ENCODE measurements at regions not wholly inside any gene's neighbourhood (a gene's known extent, or its start where the extent isn't known, plus 50 kb on each side); places are given as distances from the start of the nearest gene placed in this dataset.
"Not testable (repeated sequence)": the region's sequence is repeated elsewhere in the genome, so short reads cannot be mapped to it uniquely, and the experiment has no call there.

DNA sequence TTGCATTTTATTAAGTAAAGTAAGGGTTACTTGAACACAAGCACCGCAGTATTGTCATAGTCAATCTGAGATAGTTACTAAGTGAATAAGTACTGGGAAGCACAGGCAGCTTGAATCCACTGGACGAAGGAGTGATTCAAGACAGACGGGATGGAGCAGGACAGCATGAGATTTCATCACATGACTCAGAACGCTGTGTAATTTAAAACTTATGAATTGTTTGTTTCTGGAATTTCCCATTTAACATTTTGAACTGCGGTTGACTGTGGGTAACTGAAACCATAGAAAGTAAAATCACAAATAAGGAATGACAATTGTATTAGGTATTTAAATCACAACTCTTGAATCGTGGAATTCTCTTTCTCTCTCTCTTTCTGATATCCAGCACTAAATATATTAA is 1630.4 kb upstream of the SEL1L start:
- no peak for DNase-seq (ENCODE audit: low read depth, low spot score)

DNA sequence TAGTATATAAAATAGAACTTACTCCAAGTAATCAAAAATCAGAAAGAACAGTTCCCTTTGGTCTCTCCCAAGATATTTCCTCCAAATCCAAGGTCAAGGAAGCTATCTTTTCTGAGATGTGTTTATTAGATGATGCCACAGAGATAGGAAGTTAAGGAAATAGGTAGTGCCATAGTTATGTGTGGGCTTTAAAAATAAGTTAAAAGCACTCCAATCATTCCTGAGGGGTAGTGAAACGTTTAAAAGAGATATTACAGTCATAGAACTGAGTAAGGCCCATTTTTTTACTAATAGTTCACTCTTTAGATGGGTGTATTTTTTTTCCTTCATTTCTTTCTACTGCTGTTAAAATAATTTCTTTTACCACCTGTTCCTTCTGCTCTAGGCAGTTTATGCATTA is 1630.9 kb upstream of the SEL1L start:
- DNase-seq (ENCODE audit: low read depth, low spot score): no peak

DNA sequence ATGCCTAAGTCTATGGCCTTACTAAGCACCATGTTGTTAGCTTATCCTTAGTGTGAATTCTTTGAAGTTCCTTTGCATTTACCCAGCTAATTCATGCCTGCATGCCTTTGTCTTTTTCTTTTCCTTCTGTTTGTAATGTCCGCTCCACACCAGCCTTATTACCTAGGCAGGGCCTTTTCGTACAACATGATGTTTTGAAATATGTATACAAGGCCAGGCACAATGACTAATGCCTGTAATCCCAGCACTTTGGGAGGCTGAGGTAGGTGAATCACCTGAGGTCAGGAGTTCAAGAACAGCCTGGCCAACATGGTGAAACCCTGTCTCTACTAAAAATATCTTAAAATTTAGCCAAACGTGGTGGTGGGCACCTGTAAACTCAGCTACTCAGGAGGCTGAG is 1636.5 kb upstream of the SEL1L start:
- no peak for DNase-seq (ENCODE audit: low read depth, low spot score)

GRCh38 chr14:83171761-83172160 is 1638.1 kb upstream of the SEL1L start:
- DNase-seq (ENCODE audit: low read depth, low spot score): no peak

DNA sequence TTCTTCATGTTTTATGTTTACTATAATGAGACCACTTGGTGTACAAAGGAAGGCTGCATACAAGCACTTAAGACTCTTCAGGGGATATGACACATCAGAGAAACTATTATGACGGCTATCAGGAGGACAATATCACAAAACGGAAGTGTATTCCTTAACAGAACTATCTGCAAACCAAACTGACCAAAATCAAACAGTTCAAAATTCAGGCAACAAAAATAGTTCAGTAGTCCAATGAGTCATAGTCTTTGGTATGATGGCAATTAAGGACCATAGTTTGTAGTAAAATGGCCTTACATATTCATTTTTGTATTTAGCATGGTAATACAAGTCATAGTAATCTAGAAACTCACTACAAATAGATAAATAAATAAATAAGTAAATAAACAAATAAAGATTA is 1638.7 kb upstream of the SEL1L start:
- no peak for DNase-seq (ENCODE audit: low read depth, low spot score)

- DNase-seq (ENCODE audit: low read depth, low spot score): no peak
These were observed 1640.0 kb upstream of the SEL1L start for GRCh38 chr14:83173687-83174086.

- DNase-seq (ENCODE audit: low read depth, low spot score): no peak
These were observed 1650.9 kb upstream of the SEL1L start for GRCh38 chr14:83184531-83184930.

- DNase-seq (ENCODE audit: low read depth, low spot score): not testable (repeated sequence)
These were observed 1654.7 kb upstream of the SEL1L start for GRCh38 chr14:83188311-83188710.

DNA sequence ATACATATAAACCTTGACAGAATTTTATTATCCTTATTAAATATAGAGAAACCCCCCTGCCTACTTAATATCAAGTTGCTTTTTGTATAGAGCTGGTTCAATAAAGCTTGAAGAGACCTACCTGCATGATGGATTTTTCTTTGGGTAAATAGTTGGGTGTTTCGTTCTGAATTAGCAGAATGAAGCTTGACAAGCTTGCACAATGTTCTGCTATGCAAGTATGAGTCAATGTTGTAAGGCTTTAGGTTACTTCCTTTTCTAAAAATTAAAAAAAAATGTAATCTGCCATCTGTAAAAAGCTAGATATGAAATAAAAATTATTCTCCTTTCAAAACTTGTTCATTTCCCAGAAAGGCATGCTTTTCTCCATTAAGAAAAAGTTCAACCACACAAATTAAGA is 1662.6 kb upstream of the SEL1L start:
- DNase-seq (ENCODE audit: low read depth, low spot score): no peak

DNA sequence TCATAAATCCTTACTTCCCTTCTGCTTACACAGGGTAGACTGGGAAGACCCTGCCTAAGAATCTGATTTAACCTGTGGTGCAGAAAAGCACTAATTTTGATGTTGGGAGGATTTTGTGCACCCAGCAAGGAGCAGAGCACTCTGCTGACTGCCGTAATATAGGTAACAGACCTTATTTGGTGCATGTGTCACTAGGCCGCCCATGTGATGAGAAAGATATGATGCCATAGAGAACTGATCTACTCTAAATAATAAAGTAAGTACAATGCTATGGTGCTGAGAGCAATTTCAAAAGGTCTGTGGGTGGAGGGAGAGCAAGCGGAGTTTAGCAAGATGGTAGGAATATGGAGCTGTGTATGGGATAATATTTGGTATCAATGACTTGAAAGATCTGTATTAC is 1663.6 kb upstream of the SEL1L start:
- no peak for DNase-seq (ENCODE audit: low read depth, low spot score)

DNA sequence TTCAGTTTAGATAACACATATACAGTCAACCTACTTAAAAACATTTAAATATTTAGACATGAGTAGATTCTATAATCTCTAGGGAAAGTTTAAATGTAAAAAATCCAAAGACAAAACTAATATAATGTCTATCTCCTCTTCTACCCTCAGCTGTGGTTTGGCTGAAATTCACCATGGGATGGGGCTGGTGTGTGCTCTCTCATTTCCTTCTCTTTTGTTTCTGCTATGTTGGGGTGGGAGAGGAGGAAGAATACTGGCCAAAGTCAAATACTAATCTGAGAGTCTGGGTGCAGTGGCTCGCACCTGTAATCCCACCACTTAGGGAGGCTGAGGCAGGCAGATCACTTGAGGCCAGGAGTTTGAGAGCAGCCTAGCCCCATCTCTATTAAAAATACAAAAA is 1673.9 kb upstream of the SEL1L start:
- no peak for DNase-seq (ENCODE audit: low read depth, low spot score)

DNA sequence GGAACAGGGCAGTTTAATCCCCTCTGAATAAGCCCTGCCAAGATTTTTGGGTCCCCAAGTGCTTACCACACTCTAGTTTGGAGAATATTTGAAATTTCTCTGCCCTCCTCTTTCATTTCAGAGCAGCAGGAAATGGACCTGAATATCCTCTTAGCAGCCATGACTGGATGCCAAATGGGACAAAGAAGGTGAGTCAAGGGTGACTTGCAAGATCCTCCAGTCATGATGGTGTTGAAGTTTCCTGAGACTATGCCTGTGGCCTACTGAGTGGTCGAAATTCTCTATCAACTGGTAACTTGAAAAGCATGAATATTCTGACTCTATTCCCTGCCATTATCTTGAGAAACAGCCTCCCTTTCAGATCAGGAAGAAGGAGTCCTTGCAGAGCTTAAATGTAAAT is 1674.7 kb upstream of the SEL1L start:
- DNase-seq (ENCODE audit: low read depth, low spot score): no peak

DNA sequence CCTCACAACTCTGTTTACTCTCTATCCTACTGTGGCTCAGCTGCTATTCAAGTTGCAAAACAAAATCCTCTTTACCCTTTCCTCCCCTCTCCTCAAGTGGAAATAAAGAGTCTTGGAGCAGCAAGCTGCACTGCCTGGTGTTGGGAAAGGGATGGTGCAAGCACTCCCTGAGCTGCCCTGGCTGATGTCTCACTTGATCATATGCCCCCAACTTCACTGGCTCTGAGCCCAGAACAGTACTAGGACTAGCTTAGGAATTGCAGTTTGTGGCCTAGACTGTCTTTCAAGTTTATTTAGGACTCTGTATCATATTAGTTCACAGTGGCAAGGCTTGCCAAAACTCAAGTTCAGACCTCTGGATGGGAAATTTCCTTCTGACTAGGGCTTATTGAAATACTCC is 1683.8 kb upstream of the SEL1L start:
- DNase-seq (ENCODE audit: low read depth, low spot score): no peak

- no peak for DNase-seq (ENCODE audit: low read depth, low spot score)
These were observed 1714.4 kb upstream of the SEL1L start for GRCh38 chr14:83247924-83248639.

GRCh38 chr14:83251402-83251801 is 1717.7 kb upstream of the SEL1L start:
- no peak for DNase-seq (ENCODE audit: low read depth, low spot score)

DNA sequence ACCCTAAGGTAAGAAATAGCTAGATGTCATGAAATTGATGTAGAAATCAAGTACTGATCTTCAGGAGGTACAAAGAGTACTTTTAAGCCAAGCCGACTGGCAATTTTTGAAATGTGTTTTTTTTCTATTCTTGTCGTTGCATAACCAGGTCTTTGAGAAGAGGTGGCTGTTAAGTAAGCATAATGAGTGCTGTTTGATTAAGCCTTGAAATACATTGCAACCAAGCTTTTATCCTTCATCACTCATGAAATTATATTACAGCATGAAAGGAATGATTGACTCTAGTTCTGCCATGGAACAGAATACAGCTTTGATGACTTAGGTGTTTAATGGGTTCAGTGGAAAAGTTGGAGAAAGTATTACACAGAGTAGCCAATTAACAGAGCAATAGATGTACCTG is 1720.2 kb upstream of the SEL1L start:
- no peak for DNase-seq (ENCODE audit: low read depth, low spot score)

DNA sequence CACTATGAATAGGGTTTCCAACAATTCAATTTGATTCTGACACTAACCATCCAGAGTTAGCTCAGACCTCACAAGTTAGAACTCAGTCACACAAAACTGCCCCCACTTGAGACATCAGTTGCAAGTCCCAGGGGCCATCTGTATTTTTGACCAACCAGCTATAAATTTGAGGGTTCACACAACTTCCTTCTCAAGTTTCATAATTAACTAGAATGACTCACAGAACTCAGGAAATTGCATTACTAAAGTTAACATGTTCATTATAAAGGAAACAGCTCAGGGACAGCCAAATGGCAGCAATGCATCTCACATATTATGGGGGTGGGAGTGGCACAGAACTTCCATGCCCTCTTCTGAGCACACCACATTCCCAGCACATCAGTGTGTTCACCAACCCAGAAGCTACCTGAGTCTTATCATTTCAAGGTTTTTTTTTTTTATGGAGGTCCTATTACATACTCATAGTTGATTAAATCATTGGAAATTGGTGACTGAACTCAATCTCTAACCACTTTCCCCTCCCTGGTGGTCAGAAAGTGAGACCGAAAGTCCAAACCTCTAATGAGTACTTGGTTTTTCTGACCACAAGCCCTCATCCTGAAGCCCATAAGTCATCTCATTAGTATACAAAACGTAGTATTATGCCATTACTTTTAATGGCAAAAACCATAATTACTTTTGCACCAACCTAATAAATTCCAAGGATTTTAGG is 1721.5 kb upstream of the SEL1L start:
- no peak for DNase-seq (ENCODE audit: low read depth, low spot score)

GRCh38 chr14:83255727-83256090 is 1722.1 kb upstream of the SEL1L start:
- no peak for DNase-seq (ENCODE audit: low read depth, low spot score)

DNA sequence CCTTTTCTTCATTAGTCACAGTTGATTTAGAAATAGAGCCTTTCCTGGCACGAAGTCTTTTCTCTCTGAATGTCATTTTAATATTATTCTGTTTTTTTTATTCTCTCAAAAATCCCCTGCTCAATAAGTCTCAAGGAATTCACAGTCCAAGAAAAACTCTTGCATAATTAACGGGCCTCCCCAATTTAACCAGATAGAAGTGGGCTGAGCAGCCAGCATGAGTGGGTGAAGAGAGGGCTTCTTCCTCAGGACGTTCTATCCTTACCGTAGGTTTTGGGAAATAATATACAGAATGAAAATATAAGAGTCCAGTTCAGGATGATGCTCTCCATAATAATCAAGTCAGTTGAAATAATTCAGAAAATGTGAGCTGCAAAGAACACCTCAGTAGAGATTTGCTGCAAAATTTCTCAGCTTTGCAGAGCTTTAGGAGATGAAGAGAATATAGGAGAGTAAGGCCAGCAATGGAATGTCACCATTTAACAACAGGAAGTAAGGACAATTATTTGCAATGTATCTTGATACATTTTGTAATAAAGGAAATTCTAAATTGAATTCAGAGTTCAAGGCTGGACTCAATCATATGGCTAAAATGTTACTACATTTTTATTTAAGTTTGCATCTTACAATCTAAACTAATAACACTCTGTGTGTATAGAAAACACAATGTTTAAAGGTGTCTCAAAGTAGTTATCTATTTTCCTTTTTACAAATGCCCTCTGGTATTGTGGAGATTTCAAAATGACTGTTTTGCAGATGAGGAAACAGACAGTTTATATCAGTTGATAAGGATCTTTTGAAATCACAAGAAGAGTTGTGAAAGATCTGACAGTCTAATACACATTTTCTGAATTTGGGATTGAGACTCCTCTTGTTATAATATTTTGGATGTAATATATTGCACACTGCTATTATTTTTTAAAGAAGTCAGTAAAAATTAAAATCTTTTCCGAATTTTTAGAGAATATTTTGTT is 1724.1 kb upstream of the SEL1L start:
- DNase-seq (ENCODE audit: low read depth, low spot score): no peak

DNA sequence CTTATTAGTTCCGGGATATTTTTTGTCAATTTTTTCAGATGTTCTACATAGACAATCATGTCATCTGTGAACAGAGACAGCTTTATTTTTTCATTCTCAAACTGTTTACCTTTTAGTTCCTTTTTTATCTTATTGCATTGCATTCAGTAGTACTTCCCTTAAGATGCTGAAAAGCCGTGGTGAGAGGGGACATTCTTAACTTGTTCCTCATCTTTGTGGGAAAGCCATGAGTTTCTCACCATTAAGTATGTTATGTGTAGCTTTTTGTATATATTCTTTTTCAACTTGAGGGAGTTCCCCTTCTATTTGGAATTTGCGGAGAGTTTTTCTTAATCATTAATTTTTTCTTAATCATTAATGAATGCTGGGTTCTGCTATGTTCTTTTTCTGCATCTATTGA is 1727.1 kb upstream of the SEL1L start:
- no peak for DNase-seq (ENCODE audit: low read depth, low spot score)

- DNase-seq (ENCODE audit: low read depth, low spot score): no peak
These were observed 1735.9 kb upstream of the SEL1L start for GRCh38 chr14:83269583-83269982.

- no peak for DNase-seq (ENCODE audit: low read depth, low spot score)
These were observed 1738.0 kb upstream of the SEL1L start for GRCh38 chr14:83271663-83272062.

All from brain pericyte (primary cell).